Omental fat pad (tissue), 3 donors: ENCODE measurements at regions not wholly inside any gene's neighbourhood (a gene's known extent, or its start where the extent isn't known, plus 50 kb on each side); places are given as distances from the start of the nearest gene placed in this dataset.
"Not testable (repeated sequence)": the region's sequence is repeated elsewhere in the genome, so short reads cannot be mapped to it uniquely, and the experiment has no call there.

ENCODE experiments used
- ATAC-seq: fragments of 150-250 bp; one replicate; pipeline ENCODE4 v1.9.1; 2016; ENCODE audit warnings: mild to moderate bottlenecking, moderate library complexity; ENCODE audit not compliant: low FRiP score
- DNase-seq: peaks from one replicate; pipeline ENCODE4 v3.0.0-alpha.2; 2019; ENCODE audit warnings: low spot score
- CTCF ChIP-seq, 3 donors: fragments of 450-650 bp; IDR thresholded peaks; one replicate each; pipeline ENCODE4 v1.5.1; 2016 to 2017; ENCODE audit warnings: antibody characterized with exemption in 3 of 3, mild to moderate bottlenecking in 3 of 3, moderate library complexity in 2 of 3

DNA sequence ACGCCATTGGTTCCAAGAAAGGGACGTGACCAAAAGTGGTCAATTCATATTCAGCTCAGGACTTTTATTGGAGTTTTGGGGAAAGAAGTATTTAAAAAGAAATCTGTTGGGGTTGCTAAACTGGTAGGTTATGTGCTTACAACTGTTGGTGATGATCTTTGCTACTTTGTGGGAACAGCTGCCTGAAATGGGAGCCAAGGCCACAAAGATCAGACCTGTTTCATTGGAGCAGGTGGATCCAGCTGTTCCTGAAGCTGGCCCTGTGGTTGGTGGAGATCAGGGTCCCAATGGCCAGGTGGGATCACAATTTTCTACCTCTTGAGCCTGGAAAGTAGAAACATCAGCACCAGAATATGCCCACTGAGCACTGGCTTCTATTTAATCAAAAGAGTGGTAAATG, 144.5 kb downstream of the PSAT1 start:
- no peak for DNase-seq
- no peak for TF ChIP-seq CTCF (IDR thresholded peaks at IDR 0.05)
- no peak for ATAC-seq

GRCh38 chr9:78441822-78442431, 145.0 kb downstream of the PSAT1 start:
- ATAC-seq, result no peak
- TF ChIP-seq CTCF (IDR thresholded peaks at IDR 0.05), result no peak

DNA sequence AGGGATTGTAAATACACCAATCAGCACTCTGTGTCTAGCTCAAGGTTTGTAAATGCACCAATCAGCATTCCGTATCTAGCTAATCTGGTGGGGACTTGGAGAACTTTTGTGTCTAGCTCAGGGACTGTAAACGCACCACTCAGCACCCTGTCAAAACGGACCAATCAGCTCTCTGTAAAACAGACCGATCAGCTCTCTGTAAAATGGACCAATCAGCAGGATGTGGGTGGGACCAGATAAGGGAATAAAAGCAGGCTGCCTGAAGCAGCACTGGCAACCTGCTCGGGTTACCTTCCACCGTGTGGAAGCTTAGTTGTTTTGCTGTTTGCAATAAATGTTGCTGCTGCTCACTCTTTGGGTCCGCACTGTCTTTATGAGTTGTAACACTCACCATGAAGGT, 145.7 kb downstream of the PSAT1 start:
- not testable (repeated sequence) for ATAC-seq, DNase-seq

More at GRCh38 chr9:78441822-78442431, 145.0 kb downstream of the PSAT1 start:
- no peak for DNase-seq

DNA sequence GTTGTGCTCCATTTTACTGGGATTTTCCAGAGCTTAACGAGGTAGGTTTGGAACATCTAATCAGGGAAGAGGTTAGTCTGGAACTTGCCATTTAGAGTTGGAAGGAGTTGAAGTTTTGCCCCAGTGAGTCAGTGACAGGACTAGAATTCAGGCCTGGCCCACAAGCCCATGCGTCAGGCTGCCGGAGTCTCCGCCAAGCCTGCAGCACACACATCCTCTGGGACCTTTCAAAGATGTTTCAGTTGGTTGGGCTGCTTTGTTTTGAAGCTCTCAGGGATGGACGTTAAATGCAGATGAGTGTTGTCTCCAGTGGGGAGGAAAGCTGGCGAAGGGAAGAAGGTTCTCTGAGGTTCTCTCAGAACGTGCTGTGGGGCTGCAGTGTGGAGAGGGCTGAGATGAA, 147.0 kb downstream of the PSAT1 start:
- TF ChIP-seq CTCF (IDR thresholded peaks at IDR 0.05), result no peak
- no peak for ATAC-seq
- DNase-seq, result no peak

GRCh38 chr9:78448960-78449673, 152.2 kb downstream of the PSAT1 start:
- ATAC-seq (no peak), DNase-seq (no peak)
- TF ChIP-seq CTCF (IDR thresholded peaks at IDR 0.05), result no peak

- ATAC-seq (no peak), DNase-seq (no peak)
- TF ChIP-seq CTCF (IDR thresholded peaks at IDR 0.05), result no peak
These were observed 156.5 kb downstream of the PSAT1 start for GRCh38 chr9:78453450-78453849.

- ATAC-seq, result no peak
- DNase-seq, result no peak
- TF ChIP-seq CTCF (IDR thresholded peaks at IDR 0.05), result no peak
These were observed 165.7 kb downstream of the PSAT1 start for GRCh38 chr9:78462611-78463010.
